ENCODE measurements at regions not wholly inside any gene's neighbourhood (a gene's known extent, or its start where the extent isn't known, plus 50 kb on each side); places are given as distances from the start of the nearest gene placed in this dataset.
A peak's percentile ranks its signal among the peaks of the same experiment; 100 is the strongest.
"Not testable (repeated sequence)": the region's sequence is repeated elsewhere in the genome, so short reads cannot be mapped to it uniquely, and the experiment has no call there.

- not testable (repeated sequence) for DNase-seq
These were observed 399.0 kb downstream of the COG6 start for GRCh38 chr13:40054422-40054821.

- DNase-seq: no peak
These were observed 401.6 kb downstream of the COG6 start for GRCh38 chr13:40056898-40057619.

- peak; percentile 71 for DNase-seq
These were observed 403.3 kb downstream of the COG6 start for GRCh38 chr13:40058757-40059236.

DNA sequence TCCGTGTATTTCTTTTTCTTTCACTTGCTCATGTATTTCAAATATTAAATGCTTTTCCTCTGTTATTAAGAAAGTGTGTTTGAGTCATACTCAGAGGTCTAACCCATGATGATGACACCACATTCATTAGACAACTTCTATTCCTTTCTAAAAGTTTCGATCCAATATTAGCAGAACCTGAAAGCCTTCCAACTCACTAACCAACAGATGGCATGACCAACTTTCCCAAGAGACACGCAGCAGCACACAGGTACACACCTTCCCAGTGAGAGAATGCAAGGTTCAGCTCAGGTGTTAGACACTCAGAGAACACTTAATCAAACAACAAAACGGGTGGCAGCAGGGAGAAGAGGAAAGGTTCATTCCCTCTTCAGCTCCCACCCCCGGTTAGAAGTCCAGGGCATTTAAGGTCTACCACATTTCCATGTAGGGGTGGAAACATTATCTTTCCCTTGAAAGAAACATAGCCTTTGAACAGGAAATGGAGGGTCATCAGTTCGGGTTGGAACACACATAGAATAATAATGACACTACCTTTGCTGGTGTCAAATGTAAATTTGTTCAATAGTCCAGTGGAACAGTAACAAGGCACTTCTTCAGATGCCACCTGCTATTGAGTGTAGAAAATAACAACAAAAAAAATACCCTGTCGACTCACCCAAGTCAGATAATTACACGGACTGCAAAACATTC, 404.2 kb downstream of the COG6 start:
- no peak for DNase-seq

DNA sequence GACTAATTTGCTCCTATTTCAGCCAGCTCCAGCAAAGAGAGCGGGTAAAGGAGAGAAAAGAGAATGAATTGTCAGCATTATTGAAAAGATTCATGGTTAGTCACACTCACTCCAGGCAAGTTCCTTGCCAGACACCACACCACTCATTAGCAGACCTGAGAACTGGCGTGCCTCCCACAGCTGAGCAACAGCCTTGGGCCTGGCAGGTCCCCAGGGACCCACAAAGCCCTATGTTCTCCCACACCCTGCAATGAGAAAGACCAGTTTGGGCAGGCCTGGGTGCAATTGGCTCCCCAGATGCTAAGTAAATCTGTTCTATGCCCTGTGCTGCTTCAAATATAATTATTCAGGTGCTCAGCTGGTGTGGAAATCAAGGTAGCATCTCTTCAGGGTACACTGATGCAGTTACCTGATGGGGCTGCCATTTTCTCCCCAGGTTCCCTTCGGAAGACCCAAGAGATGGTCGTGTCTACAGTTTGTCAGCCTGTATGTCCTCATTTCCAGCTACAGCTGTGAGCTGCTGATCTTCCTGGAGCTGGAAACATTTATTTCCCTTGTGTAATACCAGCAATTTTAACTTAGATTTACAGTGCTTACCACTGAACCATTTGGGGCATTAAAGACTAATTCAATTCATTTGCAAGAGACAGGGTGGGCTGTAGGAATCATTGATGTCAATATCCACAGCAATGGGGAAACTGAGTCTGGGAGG, 405.0 kb downstream of the COG6 start:
- no peak for DNase-seq

GRCh38 chr13:40061466-40062450, 406.3 kb downstream of the COG6 start:
- DNase-seq: no peak

- no peak for DNase-seq
These were observed 407.8 kb downstream of the COG6 start for GRCh38 chr13:40063278-40063698.

GRCh38 chr13:40063703-40064102, 408.2 kb downstream of the COG6 start:
- no peak for DNase-seq

GRCh38 chr13:40064154-40065097, 409.0 kb downstream of the COG6 start:
- peak; percentile 20 for DNase-seq

DNA sequence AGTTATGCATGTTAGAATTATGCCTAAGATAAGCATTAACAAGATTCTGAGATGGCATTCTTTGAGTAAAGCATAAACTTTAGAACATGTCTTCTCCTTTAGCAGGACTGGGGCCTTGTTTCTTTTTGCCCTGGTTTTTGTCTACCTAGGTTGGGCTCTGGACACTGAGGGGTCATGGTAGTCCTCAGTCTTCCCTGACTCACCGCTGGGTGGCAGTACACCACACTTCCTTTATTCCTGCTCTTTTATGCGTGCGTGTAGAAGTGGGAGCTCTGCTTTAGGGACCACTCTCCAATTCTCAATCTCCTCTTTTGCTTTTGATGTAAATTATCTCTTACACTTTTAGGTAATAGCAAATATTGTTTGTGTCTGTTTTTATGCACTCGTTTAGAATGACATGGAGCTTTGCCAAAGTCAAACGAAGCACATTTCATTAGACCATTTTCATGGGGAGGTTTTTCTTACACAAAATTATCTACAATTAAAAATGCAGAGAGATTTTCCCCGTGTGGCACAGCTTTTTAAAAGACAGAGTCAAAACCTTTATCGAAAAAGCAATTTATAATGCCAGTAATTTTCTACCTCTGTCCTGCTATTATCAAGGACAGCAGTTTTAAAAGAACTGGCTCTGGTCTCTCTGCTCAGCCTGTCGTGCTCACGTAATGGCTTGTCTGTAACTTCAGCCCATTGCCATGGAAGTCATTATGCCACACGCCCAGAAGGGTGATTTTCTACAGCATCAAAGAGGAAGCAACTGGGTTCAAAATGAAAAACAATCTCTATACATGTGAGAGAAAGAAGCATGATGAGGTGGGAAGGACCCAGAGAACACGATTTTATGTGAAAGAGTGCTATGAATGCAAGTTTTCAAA, 413.9 kb downstream of the COG6 start:
- DNase-seq: peak; percentile 71

DNA sequence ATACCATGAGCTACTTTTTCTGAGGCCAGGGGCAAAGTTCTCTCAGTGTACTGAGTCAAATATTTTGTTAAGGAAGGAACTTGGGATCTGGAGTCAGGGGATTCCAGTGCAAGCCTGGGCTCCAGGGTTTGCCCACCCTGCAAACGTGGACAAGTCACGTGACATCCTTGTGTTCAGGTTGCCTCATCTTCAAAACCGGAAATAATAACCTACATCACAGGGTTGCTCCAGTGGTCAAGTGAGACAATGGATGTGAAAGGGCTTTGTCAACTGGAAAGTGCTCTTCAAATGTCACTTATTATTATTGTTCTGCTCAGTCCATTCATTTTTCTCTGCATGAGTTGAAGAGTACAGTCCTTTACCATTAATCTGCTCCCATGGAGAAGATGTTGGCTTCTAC, 414.9 kb downstream of the COG6 start:
- DNase-seq: no peak

GRCh38 chr13:40072663-40073120, 417.2 kb downstream of the COG6 start:
- DNase-seq: no peak

- DNase-seq: no peak
These were observed 418.9 kb downstream of the COG6 start for GRCh38 chr13:40074338-40074737.

DNA sequence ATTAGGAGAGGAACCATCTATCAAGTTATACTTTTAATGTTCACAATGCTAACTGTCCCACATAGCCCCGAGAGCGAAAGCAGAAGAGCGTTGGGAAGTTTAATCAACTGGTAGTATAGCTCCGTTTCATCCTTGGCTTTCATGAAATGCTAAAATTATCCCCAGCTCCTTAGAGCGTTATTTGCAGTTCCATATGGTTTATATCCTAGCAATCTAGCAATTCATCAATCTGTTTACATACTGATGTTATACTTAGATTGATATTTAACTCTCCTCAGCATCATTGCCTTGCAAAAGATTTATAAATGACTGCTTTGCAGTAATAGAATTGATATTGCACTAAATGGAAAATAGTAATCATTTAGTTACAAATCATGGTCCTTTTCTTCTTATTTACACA, 419.8 kb downstream of the COG6 start:
- DNase-seq: no peak

GRCh38 chr13:40076765-40077362, 421.4 kb downstream of the COG6 start:
- no peak for DNase-seq

GRCh38 chr13:40077396-40078027, 422.1 kb downstream of the COG6 start:
- DNase-seq: no peak

GRCh38 chr13:40079721-40080120, 424.3 kb downstream of the COG6 start:
- no peak for DNase-seq

GRCh38 chr13:40080676-40081075, 425.2 kb downstream of the COG6 start:
- no peak for DNase-seq

DNA sequence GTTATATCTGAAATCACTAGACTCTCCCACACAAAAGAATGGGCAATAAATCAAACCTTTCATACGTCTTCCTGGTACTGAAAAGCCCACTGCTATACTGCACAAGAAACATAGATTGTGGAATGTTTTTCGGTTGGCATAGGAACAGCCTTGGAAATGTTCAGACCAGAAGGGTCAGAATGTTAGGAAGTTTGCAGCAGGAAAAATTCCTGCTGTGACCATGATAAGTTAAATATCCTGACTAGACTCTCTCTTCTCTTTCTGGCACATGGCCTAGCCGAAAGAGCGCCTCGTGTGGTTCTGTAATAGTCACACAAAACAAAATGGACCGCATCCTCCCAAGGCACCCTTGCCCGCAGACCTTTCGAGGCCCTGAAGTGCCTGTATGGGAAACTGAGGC, 427.2 kb downstream of the COG6 start:
- DNase-seq: no peak
